HG02588 (cell line): ENCODE measurements at regions not wholly inside any gene's neighbourhood (a gene's known extent, or its start where the extent isn't known, plus 50 kb on each side); places are given as distances from the start of the nearest gene placed in this dataset.
"Not testable (repeated sequence)": the region's sequence is repeated elsewhere in the genome, so short reads cannot be mapped to it uniquely, and the experiment has no call there.

ENCODE experiments used
- ATAC-seq: cut with Tn5 transposase; IDR thresholded peaks from one replicate; pipeline ENCODE4 v1.9.1; 2021; ENCODE audit warnings: mild to moderate bottlenecking, moderate library complexity; ENCODE audit not compliant: unreplicated experiment

DNA sequence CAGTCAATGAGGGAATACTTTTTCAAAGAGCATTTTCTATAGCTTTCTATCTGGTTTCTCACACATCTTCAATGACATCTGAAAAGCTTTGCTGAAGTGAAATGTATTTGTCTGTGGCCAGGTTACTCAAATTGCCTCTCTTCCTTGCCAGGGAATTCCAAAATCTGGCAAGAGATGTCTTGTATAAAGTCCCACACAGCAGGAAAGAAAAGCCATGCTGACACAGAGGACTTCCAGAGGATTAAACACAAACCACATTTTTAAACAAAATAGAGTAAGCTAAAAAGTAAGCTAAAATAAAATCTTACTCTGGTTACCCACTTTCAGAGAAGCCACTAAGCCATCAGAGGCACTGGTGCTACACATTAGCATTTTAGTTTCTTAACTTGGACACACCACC is 93.1 kb upstream of the BCAR3 start:
- ATAC-seq = no peak

DNA sequence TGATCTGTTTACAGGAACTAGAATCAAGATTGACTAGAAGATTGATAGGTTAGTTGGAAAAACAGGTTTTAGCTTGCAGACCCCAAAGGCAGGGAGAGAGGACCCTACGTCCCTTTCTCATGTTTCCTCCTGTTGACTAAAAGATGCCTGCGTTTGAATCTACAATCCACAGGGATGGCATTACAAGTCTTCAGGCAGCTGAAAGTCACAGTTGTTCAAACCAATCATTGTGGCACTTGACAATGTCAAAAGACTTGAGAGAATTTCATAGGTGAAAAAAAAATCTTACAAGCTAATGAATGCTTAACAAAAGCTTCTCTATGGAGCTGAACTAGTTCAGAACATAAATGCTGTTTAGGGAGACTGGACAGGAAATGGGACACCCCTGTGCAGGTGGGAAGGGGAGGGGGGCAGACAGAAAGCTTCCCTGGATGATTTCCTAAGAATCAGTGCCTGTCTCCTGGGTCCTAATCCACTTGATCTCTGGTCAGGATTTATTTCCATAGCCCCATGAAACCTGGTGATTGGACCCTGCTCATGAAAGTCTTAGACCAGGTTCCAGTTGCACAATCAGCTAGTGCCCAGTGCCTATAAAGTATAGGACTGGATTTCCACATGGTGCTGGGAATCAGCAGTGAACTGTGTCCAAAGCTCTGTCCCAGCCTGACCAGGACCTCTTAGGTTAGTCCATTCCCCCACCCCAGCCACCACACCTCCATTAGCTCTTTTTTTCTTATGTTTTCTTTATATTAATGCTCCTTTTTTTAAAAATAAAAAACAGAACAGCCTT is 91.6 kb upstream of the BCAR3 start:
- ATAC-seq = no peak

DNA sequence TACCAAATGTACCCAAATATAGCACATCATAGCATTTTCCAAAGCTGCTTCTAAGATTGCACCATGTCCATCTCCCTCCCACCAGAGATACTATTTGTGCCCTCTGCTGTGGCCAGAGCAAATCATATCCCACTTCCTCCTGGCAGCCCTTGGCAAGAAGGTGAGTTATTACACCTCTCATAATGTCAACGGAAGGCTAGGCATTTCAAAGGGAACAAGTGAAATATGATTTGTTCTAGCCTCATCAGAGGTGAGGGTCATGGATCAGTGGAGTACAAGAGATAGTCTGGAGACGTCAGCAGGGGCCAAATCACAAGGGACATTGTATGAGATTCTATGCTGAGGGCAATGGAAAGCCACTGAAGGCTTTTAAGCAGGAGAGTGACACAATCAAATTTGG is 90.2 kb upstream of the BCAR3 start:
- no peak for ATAC-seq

DNA sequence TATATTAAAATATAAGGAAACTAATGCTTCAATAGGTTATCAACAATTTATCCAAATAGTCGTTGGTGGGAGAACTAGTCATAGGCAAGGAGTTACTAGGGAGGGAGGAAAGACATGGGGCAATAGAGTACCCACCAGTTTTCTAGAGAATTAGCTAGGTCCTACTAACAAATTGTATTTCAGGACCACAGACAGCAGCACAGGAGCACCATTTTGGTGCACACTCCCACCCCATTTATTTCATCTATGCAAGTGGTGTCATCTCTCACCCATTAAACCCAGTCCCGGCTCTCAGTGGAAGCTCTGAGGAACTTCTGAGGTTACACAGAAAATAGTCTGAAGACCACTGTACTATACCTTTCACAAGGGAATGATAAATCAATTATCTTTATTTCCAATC is 89.0 kb upstream of the BCAR3 start:
- no peak for ATAC-seq

DNA sequence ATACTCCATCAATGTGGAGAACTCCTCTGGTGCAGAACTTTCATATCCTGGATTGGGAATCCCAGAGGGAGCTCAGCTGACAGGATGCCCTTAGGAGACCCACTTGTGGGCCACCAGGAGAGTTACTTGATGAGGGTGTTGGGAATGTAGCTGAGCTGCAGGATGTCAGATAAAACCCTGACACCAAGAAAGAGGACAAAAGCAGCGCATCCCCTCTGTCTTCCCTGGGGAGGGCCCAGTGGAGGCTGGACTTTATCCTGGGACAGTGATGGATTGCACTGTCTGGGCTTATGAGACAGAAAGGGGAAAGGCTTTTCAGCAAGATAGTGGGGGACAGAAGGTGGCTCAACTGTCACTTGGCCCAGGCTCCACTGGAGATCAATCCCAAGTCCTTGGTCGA is 88.1 kb upstream of the BCAR3 start:
- ATAC-seq = no peak

DNA sequence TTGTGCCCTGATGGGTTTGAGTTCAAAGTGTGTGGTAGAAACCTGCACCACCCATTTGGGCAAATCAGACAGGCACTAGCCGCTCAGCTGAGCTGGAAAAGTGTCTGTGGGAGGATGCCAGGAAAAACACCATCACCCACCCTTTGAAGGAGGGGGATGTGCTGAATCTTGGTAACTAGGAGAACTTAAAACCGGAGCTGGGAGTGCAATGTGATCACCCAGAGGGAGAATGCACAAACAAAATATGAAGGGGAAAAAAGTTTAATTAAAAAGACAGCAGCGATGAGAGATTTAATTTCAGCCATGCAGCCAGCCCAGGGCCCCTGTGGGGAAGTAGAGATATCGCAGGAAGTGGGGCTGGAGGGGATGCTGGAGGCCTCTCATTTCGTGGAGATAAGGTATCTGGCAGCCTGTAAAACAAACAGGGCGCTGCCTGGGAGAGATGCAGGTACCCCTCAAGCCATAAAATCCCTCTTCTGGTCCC is 86.8 kb upstream of the BCAR3 start:
- ATAC-seq = no peak

DNA sequence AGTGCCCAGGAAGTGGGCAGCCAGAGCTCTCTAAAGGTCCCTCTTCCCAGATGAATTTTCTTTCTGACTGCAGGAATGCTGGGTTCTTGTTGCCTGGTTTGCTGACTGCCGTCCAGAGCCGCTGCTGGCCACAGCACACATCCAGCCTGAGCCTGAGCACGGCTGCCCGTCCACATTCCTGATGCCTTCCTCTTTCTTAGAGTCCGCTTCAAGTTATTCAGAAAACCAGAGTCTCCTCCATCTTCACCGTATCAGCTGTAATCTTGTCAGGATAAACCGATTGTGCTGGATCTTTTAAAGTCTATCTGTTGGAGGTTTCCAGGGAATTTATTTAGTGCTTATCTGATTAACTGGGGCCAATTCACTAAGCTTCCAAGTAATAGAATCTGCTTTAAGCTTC is 84.8 kb upstream of the BCAR3 start:
- ATAC-seq = no peak

DNA sequence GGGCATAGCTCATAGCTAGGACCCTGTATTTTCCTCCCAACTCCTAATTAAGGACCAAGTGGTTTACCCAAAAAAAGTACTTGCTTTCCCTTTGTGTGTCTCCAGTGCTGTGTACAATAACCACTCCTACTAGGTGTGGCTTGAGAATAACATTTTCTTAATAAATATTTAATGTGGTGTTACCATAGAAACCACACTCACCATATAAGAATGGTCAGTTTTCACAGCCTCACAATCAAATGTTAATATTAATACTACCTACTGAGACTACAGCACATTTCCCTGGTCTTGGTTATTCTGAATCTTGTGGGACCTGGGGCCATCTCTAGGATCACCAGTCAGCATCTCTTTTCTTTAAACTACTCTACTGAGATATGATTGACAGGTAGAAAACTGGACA is 83.5 kb upstream of the BCAR3 start:
- ATAC-seq = no peak

DNA sequence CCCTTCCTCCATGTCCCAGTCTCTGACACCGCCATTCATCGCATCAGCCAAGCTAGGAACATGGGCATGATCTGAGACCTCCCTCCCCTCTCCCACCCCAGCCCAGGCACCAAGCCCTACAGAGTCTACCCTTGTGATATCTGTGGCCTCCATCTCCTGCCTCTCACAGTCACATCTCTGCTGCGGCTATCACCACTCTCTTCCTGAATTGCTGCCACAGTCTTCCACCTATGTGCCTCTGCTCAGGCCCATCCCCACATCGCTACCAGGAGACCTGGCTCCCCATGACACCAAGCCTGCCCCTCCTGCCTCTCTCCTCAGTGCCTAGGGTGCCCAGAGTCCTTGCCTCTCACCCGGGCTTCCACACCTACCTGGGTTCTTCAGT is 82.7 kb upstream of the BCAR3 start:
- no peak for ATAC-seq

DNA sequence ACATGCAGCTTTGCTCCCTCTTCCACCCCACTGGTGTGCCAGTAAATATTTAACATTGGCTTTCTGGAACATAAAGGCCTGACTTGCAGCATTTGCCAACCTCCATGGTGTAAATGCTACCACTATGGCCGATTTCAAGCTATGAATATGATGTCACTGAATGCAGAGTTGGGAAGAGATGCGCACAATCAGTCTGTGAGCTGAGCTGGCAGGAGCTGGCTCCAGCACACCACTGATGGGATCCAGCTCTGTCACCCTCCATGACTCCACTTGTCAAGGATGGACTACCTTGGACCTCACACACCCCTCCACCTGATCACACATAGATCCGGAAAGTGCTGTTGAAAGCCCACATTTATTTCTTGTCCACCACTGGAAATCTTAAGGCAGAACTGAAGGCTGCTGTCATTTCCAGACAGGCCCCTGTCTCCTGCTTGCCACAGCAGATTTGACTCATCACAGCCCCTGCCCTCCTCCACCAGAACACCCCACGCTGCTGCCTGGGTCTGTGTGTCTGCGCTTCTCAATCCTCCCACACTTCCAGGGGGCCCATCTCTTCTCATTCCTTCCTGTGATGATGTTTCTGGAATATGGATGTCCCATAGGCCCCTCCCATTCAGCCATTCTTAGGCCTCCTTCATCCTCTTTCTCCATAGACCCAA is 82.2 kb upstream of the BCAR3 start:
- no peak for ATAC-seq

DNA sequence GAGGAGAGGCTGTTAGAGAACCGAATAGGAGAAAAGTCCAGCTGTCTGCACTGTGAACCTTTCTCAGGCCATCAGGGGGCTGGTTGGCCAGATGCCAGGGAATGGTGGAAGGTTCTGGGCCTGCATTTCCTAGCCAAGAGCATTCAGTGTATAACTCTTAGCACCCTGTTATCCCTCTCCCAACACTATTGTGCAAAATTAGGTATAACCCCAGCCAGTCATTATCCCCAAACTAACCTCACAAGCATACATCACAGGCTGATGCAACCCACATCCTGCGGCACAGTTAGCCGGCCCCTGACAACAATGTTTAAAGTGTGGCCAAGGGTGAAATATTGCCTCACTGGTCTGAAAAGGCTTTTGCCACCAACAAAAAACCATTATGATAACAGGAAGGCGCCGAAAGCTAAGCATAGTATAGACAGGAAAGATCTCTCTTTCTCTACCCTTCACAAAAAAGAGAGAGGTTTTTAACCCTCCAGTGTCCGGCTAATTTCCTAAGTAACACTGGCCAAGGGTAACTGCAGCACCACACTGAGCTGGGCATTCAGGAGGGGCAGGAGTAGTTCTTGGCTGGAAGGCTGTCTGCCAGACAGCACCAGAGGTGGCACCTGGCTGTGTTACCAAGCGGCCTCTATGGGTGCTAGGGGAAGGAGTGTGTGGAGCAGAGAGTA is 77.3 kb upstream of the BCAR3 start:
- ATAC-seq = no peak

DNA sequence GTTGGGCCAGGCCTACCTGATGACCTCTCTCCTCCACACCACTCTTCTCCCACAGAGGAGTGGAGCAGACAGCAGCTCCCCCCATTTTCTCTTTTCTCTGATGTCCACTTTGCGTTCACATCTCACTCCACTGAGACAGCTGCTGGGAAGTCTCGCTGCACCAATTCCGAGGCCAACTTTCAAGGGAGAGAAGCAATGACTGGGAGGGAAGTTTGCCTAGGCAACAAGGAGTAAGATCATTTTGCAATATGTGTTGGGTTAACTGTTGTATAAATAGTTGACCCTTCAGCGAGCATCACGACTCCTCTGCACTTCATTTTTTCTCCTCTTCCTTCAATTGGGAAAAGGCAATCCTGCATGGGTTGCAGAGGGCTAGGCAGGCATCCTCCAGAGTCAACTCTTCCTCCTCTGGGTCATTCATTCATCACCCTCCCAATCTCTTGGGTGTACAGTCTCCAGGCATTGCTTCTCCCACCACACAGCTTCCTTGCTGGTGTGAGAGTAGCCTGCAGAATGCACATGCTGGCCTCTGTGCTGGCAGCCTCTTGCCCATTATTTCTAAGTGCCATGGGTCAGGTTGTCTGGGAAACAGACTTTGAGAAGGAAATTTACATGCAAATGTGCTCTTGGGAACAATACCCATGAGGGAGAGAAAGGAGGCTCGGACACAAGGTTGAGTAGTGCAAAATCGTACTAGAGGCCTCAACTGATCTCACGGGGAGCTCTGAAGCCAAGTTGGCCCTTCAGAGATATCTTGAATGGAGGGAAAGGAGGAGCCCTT is 75.8 kb upstream of the BCAR3 start:
- ATAC-seq = no peak

DNA sequence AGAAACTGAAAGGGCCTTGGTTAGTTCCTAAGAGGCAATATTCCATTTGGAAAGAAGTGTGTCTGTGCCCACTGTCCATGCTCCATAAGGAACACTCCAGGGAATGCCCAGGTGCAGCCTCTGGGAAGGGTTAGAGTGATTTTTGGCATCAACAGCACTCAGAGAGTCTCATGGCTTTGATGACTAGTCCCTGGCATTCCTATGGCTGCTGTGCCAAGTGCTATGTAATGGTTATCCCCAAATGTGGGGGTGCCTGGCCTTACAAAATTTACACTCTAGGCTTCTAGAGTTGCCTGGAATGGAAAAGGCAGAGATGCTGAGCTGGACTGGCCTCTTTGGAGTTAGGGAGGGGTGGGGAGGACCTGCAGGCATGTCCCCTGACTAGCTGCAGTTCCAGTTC is 75.0 kb upstream of the BCAR3 start:
- no peak for ATAC-seq

DNA sequence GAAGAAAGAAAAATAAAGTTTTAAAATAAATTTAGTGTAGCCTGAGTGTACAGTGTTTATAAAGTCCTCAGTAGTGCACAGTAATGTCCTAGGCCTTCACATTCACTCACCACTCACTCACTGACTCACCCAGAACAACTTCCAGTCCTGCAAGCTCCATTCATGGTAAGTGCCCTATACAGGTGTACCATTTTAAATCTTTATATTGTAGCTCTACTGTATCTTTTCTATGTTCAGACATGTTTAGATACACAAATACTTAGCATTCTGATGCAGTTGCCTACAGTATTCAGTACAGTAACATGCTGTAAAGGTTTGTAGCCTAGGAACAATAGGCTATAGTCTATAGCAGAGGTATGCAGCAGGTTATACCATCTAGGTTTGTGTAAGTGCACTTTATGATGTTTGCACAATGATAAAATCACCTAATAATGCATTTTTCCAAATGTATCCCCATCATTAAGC is 73.6 kb upstream of the BCAR3 start:
- ATAC-seq = not testable (repeated sequence)

DNA sequence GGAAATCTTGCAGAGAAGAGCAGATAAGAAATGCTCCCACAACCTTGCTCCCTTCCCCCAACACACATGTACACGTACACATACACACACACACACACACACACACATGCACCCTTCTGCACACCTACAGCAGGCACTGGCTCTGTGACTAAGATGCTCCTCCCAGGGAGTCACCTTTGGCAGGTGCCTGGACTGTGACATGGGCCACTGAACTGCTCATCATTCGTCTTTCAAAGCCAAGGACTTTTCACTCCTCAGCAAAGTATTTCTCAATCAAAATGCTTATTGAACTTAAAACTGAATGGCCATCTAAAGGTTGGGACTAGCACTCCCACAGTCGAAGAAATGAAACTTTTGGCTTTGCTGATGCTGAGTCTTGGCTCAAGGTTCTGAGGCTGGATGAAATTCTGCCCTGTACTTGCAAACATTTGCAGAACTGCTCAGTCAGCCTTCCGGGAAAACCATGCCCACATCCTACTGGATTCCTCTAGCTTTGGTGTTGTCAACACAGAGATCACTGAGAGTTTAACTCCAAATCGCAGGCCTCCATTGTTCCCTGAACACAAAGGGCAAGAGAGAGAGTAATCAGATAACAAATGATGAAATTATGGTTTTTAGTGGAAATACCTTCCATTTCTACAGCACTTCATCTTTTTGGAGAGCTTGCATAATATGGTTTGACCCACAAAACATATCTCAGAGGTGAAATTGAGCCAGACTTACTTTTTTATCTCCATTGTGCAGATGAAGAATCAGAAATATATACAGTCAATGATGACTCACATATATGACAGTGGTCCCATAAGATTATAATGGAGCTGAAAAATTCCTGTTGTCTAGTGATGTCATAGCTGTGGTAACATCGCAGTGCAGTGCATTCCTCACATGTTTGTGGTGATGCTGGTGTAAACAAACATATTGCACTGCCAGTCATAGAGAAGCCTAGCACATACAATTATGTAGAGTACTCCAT is 72.4 kb upstream of the BCAR3 start:
- no peak for ATAC-seq

DNA sequence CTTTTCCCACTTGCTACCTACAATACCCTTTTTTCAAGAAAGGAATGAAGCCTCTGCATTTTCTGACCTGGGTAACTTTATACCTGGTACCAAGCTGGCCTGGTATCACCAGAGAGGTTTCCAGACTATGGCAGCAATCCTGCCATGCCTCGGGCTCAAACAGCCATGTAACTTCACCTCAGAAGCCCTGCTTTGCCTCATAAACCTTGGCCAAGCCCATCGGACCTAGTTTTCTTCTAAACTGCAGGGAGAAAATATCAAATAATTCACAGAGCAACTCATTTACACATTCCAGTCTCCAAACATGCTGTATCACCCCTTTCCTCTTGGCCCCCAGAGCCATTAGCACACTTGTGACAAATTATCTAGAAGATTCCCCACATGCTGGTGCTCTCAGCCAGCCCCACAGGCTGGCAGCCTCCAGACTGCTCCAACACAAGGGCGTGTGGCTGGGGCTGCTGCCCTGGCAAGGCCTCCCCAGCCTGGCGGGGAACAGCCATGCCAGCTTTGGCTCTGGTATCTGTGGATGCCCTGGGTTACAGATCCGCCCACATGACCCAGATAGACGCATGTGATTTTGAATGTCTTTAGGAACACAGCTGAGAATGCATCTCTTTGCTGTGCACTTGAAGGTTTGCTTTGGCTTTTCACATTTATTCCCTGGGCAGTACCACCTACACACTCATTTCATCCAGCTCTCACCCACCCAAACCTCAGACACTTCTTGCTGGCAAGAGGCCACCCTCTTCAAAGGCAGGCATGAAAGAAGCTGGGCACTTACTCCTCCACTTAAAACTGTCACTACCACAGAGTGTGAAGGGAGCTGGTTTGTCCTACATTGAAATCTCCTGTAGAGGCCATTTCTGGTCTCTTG is 70.0 kb upstream of the BCAR3 start:
- no peak for ATAC-seq

DNA sequence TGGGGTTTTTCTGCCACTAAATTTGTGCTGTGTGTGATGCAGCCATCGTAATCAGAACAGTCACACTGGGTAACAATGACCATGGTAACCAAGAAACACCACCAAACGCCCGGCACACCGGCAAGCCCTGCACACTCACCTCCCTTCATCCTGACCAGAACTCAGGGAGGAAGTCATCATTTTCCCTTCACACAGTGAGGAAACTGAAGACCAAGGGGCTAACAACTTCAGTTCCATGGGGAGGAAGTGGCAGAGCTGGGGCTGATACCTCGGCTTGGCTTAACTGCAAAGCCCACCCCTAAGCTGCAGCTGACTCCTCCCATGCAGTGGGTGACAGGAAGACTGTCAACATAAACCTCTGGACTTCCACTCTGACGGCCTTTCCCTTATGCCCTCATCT is 69.3 kb upstream of the BCAR3 start:
- ATAC-seq = peak; percentile 37

DNA sequence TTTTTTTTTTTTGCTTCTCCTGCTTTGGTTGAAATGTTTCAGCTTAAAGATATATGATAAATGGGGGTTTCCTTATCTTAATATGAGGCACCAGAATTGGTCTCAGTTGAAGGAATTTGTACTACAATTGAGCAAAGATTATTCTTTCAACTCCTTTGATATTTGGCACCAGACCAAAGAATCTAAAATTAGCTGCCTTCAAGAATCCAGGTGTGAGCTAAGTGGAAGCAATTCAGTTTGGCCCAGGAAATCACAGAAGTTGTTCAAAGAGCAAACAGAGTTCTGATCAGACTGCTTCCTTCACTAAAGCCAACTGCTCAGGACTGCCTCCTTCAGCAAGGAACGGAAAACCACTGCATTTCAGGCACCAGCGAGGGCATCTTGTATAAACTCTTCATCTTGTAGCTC is 68.3 kb upstream of the BCAR3 start:
- no peak for ATAC-seq

DNA sequence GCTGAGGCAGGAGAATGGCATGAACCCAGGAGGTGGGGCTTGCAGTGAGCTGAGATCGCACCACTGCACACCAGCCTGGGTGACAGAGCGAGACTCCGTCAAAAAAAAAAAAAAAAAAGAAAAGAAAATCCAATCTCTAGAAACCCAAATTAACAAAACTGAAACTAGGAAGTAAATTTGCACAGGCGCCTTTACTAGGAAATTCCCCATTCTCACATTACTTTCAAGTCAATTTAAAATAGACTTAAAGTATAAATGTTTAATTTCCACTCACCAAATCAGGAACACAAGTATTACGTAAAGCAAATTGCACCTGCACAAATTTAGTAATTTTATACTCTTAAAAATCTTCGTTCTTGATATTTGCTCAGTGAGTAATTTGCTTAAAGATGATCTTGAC is 67.8 kb upstream of the BCAR3 start:
- no peak for ATAC-seq
